Activated CD8-positive, alpha-beta memory T cell treated with anti-CD3 and anti-CD28 coated beads for 4 hours (primary cell): ENCODE measurements at regions not wholly inside any gene's neighbourhood (a gene's known extent, or its start where the extent isn't known, plus 50 kb on each side); places are given as distances from the start of the nearest gene placed in this dataset.

Experiments
- DNase-seq, 2 donors: peaks; one replicate each; pipeline ENCODE4 v3.0.0-alpha.2; 2020; ENCODE audit warnings: low read depth in 2 of 2

- no peak for DNase-seq
Measured at GRCh38 chr11:69931060-69931910, 112.1 kb upstream of the FGF3 start.

- no peak for DNase-seq
Measured at GRCh38 chr11:69931994-69932910, 113.0 kb upstream of the FGF3 start.

- DNase-seq, result no peak
Measured at GRCh38 chr11:69934861-69935494, 115.8 kb upstream of the FGF3 start.

- no peak for DNase-seq
Measured at GRCh38 chr11:69935941-69936505, 116.8 kb upstream of the FGF3 start.

GRCh38 chr11:69936771-69937170, 117.6 kb upstream of the FGF3 start:
- DNase-seq, result no peak

GRCh38 chr11:69938206-69938605, 119.0 kb upstream of the FGF3 start:
- no peak for DNase-seq

- DNase-seq, result no peak
Measured at GRCh38 chr11:69939551-69940245, 120.5 kb upstream of the FGF3 start.

- DNase-seq, result no peak
Measured at GRCh38 chr11:69940246-69940610, 121.0 kb upstream of the FGF3 start.

GRCh38 chr11:69941546-69942332, 122.5 kb upstream of the FGF3 start:
- no peak for DNase-seq

- DNase-seq, result no peak
Measured at GRCh38 chr11:69942333-69942820, 123.2 kb upstream of the FGF3 start.

- no peak for DNase-seq
Measured at GRCh38 chr11:69943066-69943465, 123.8 kb upstream of the FGF3 start.

GRCh38 chr11:69943506-69943905, 124.3 kb upstream of the FGF3 start:
- no peak for DNase-seq

- DNase-seq, result no peak
Measured at GRCh38 chr11:69944146-69944795, 125.1 kb upstream of the FGF3 start.

- DNase-seq, result no peak
Measured at GRCh38 chr11:69945157-69945556, 125.9 kb upstream of the FGF3 start.

GRCh38 chr11:69947059-69947792, 128.0 kb upstream of the FGF3 start:
- no peak for DNase-seq

GRCh38 chr11:69947793-69948255, 128.6 kb upstream of the FGF3 start:
- no peak for DNase-seq

GRCh38 chr11:69948256-69949141, 129.3 kb upstream of the FGF3 start:
- no peak for DNase-seq

GRCh38 chr11:69949327-69949726, 128.8 kb upstream of the ANO1 start:
- no peak for DNase-seq
